HCT116 (cell line): ENCODE measurements at regions not wholly inside any gene's neighbourhood (a gene's known extent, or its start where the extent isn't known, plus 50 kb on each side); places are given as distances from the start of the nearest gene placed in this dataset.

Source experiments
- ATAC-seq: fragments of 200-7000 bp; cut with Tn5 transposase; 2 replicates; pipeline ENCODE4 v1.9.1; 2020; ENCODE audit warnings: mild to moderate bottlenecking, moderate library complexity
- BruUV-seq: library from RNA; stranded (reverse); fragments of 400-500 nt; replicated peaks from 2 replicates; lab custom pipeline; 2021; lab: Mats Ljungman, UMichigan
- CTCF ChIA-PET: fragments of 300-600 bp; sonication (Branson Sonifier 250); formaldehyde crosslinking; loops from one replicate; lab custom pipeline; 2021; ENCODE audit warnings: antibody characterized with exemption; lab: Charles Lee
- POLR2A ChIA-PET: fragments of 300-600, 350-600 bp; sonication (Branson Sonifier 250); formaldehyde crosslinking; loops from one replicate; lab custom pipeline; 2021; ENCODE audit warnings: antibody characterized with exemption; lab: Charles Lee
- RAD21 ChIA-PET, 2 experiments: fragments of 300-600 bp; sonication (Branson Sonifier 250); formaldehyde crosslinking; loops; one replicate each; lab custom pipeline; 2023; ENCODE audit warnings: low total read pairs in 2 of 2; ENCODE audit not compliant: uncharacterized antibody in 2 of 2, unreplicated experiment in 2 of 2, low non-redundant PET in 1 of 2; lab: Charles Lee
- DNase-seq: peaks from one replicate; pipeline ENCODE4 v3.0.0-alpha.2; 2010; ENCODE audit warnings: low read depth, low spot score
- H2AFZ ChIP-seq: fragments of 200-600 bp; shearing (Covaris generic), sonication (generic); 2 replicates; pipeline ENCODE4 v1.6.1; 2017; ENCODE audit warnings: low read depth, mixed run types, mixed read lengths, antibody characterized with exemption, low read length; ENCODE audit not compliant: poor library complexity, severe bottlenecking
- H3K27ac ChIP-seq: 2 replicates; pipeline ENCODE4 v1.5.1; 2012; ENCODE audit warnings: low read depth, low read length
- H3K27me3 ChIP-seq: fragments of 200-600 bp; sonication (generic); 2 replicates; pipeline ENCODE4 v1.6.1; 2016; ENCODE audit warnings: mixed run types, low read length, mixed read lengths; ENCODE audit not compliant: insufficient read depth
- H3K36me3 ChIP-seq, 2 experiments: fragments of 200-500 bp in 1 of 2; fragments of 200-600 bp in 1 of 2; sonication (Bioruptor generic) in 1 of 2; sonication (generic) in 1 of 2; 2 replicates each; pipeline versions ENCODE4 v1.5.1 to v1.6.1; 2014 to 2016; ENCODE audit warnings: low read length in 2 of 2, inconsistent platforms in 1 of 2, mixed read lengths in 1 of 2, mixed run types in 1 of 2; ENCODE audit not compliant: insufficient read depth in 2 of 2, control insufficient read depth in 1 of 2
- H3K4me1 ChIP-seq, 2 experiments: fragments of 200-600 bp in 1 of 2; sonication (generic) in 1 of 2; 2 replicates each; pipeline versions ENCODE4 v1.5.1 to v1.6.1; 2012 to 2017; ENCODE audit warnings: low read length in 2 of 2, inconsistent platforms in 1 of 2, mild to moderate bottlenecking in 1 of 2, mixed read lengths in 1 of 2, mixed run types in 1 of 2, moderate library complexity in 1 of 2; ENCODE audit not compliant: insufficient read depth in 2 of 2, control insufficient read depth in 1 of 2
- H3K4me2 ChIP-seq: fragments of 200-600 bp; sonication (generic); 2 replicates; pipeline ENCODE4 v1.6.1; 2017; ENCODE audit warnings: mixed run types, low read length, mixed read lengths
- H3K4me3 ChIP-seq, 2 experiments: fragments of 200-600 bp in 1 of 2; sonication (generic) in 1 of 2; replicated peaks in 1 of 2; 2 replicates each; pipeline ENCODE4 v1.5.1; 2011 to 2016; ENCODE audit warnings: low read length in 2 of 2, control low read depth in 1 of 2, low read depth in 1 of 2, mild to moderate bottlenecking in 1 of 2, mixed read lengths in 1 of 2, mixed run types in 1 of 2
- H3K79me2 ChIP-seq: fragments of 200-600 bp; sonication (generic); 2 replicates; pipeline ENCODE4 v1.6.1; 2017; ENCODE audit warnings: mild to moderate bottlenecking, mixed run types, low read length, moderate library complexity, mixed read lengths; ENCODE audit not compliant: insufficient read depth
- H3K9ac ChIP-seq: fragments of 200-600 bp; sonication (generic); 2 replicates; pipeline ENCODE4 v1.6.1; 2016; ENCODE audit warnings: low read length, mixed read lengths
- H3K9me2 ChIP-seq: fragments of 200-600 bp; sonication (generic), shearing (Covaris generic); 2 replicates; pipeline ENCODE4 v1.6.1; 2017; ENCODE audit warnings: mixed run types, mild to moderate bottlenecking, moderate library complexity; ENCODE audit not compliant: insufficient read depth
- H3K9me3 ChIP-seq, 2 experiments: fragments of 200-500 bp in 1 of 2; fragments of 200-600 bp in 1 of 2; sonication (Bioruptor generic) in 1 of 2; sonication (generic) in 1 of 2; 2 replicates each; pipeline ENCODE4 v1.6.1; 2014 to 2017; ENCODE audit warnings: low read length in 2 of 2, mixed read lengths in 2 of 2, inconsistent platforms in 1 of 2, low read depth in 1 of 2, mild to moderate bottlenecking in 1 of 2, mixed run types in 1 of 2, moderate library complexity in 1 of 2; ENCODE audit not compliant: control insufficient read depth in 1 of 2, insufficient read depth in 1 of 2
- H4K20me1 ChIP-seq: fragments of 200-600 bp; sonication (generic), shearing (Covaris generic); 2 replicates; pipeline ENCODE4 v1.6.1; 2017; ENCODE audit warnings: mixed run types, mild to moderate bottlenecking, moderate library complexity; ENCODE audit not compliant: insufficient read depth
- CEBPB ChIP-seq: IDR thresholded peaks from 2 replicates; pipeline ENCODE4 v1.6.1; 2012; ENCODE audit warnings: low read depth
- ELF1 ChIP-seq: IDR thresholded peaks from 2 replicates; pipeline ENCODE4 v1.6.1; 2012; ENCODE audit warnings: low read depth, borderline replicate concordance
- EZH2 ChIP-seq: fragments of 200-600 bp; sonication (generic); IDR thresholded peaks from 2 replicates; pipeline ENCODE4 v1.6.1; 2017; ENCODE audit warnings: antibody characterized with exemption, mixed run types
- FOSL1 ChIP-seq: IDR thresholded peaks from 2 replicates; pipeline ENCODE4 v1.6.1; 2012; ENCODE audit warnings: low read depth
- RAD21 ChIP-seq: IDR thresholded peaks from 2 replicates; pipeline ENCODE4 v1.6.1; 2012; ENCODE audit warnings: low read depth, mild to moderate bottlenecking
- SIN3A ChIP-seq: IDR thresholded peaks from 2 replicates; pipeline ENCODE4 v1.6.1; 2012; ENCODE audit warnings: low read depth
- SP1 ChIP-seq: IDR thresholded peaks from 2 replicates; pipeline ENCODE4 v1.6.1; 2012; ENCODE audit warnings: low read depth
- TCF7L2 ChIP-seq: IDR thresholded peaks from 2 replicates; pipeline ENCODE4 v1.7.0; 2011; ENCODE audit warnings: borderline replicate concordance, inconsistent platforms; ENCODE audit not compliant: insufficient read depth, insufficient read length; ENCODE audit errors: extremely low read depth
- YY1 ChIP-seq: IDR thresholded peaks from 2 replicates; pipeline ENCODE4 v1.6.1; 2011; ENCODE audit warnings: low read length, low read depth, moderate library complexity, mild to moderate bottlenecking; ENCODE audit not compliant: insufficient replicate concordance; ENCODE audit errors: extremely low read depth
- ZFX ChIP-seq: fragments of 450-650 bp; IDR thresholded peaks from 2 replicates; pipeline ENCODE4 v1.6.1; 2017
- intact Hi-C: fragments of 100-400 bp; cut with micrococcal nuclease; formaldehyde crosslinking; loops from 2 replicates; pipeline ENCODE4 v1.10.0; 2022
- TF ChIP-seq, protein P1 (sequence below): IDR thresholded peaks from 2 replicates; pipeline ENCODE4 v1.6.1; 2012; ENCODE audit warnings: low read depth

DNA sequence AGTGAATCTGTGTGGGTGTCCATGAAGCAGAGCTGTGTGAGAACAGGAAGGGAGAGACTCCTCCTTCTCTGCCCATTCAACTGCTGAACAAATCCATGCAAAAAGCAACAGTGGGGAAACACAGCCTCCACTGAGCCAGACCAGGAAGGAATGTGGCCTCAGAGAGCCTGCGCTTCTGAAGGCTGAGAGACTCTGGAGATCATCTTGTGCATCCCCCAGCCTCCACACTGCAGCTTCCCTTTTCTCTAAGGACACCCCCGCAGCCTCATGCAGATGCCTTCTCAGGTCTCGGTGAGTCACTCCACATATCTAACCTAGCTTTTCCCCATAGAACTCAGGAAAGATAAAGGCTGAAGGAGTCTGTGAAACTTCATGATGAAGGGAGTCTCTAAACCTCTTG is 402.9 kb downstream of the TNS1 start:
- no peak for ATAC-seq
- no peaks in the 10 kb centered on the region for H3K4me1 ChIP-seq
- H3K9me2 ChIP-seq: no peaks in the 10 kb centered on the region
- CTCF ChIA-PET: no interaction called here
- H3K4me2 ChIP-seq: no peak overlapping the region
- no peaks in the 10 kb centered on the region for H3K79me2 ChIP-seq
- no peaks in the 10 kb centered on the region for H3K36me3 ChIP-seq
- no peak overlapping the region for H3K4me3 ChIP-seq
- POLR2A ChIA-PET: no interaction called here
- no TSS peak for BruUV-seq
- no peaks in the 10 kb centered on the region for H3K9me3 ChIP-seq
- RAD21 ChIA-PET: no interaction called here
- H3K9ac ChIP-seq: no peak overlapping the region
- DNase-seq: no peak
- TF ChIP-seq TCF7L2: no peak
- TF ChIP-seq ZFX: no peak
- no peak for TF ChIP-seq SIN3A
- no peak for TF ChIP-seq EZH2
- TF ChIP-seq, protein P1, sequence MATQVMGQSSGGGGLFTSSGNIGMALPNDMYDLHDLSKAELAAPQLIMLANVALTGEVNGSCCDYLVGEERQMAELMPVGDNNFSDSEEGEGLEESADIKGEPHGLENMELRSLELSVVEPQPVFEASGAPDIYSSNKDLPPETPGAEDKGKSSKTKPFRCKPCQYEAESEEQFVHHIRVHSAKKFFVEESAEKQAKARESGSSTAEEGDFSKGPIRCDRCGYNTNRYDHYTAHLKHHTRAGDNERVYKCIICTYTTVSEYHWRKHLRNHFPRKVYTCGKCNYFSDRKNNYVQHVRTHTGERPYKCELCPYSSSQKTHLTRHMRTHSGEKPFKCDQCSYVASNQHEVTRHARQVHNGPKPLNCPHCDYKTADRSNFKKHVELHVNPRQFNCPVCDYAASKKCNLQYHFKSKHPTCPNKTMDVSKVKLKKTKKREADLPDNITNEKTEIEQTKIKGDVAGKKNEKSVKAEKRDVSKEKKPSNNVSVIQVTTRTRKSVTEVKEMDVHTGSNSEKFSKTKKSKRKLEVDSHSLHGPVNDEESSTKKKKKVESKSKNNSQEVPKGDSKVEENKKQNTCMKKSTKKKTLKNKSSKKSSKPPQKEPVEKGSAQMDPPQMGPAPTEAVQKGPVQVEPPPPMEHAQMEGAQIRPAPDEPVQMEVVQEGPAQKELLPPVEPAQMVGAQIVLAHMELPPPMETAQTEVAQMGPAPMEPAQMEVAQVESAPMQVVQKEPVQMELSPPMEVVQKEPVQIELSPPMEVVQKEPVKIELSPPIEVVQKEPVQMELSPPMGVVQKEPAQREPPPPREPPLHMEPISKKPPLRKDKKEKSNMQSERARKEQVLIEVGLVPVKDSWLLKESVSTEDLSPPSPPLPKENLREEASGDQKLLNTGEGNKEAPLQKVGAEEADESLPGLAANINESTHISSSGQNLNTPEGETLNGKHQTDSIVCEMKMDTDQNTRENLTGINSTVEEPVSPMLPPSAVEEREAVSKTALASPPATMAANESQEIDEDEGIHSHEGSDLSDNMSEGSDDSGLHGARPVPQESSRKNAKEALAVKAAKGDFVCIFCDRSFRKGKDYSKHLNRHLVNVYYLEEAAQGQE: no peak
- no peak for TF ChIP-seq CEBPB
- TF ChIP-seq ELF1: no peak
- no peak for TF ChIP-seq RAD21
- TF ChIP-seq SP1: no peak
- TF ChIP-seq YY1: no peak
- TF ChIP-seq FOSL1: no peak
- no peaks in the 10 kb centered on the region for H4K20me1 ChIP-seq
- H3K27ac ChIP-seq: no peak overlapping the region
- intact Hi-C loops: no loop called here
- peaks cover 91% of the 10 kb centered on the region for H3K27me3 ChIP-seq
- no peak overlapping the region for H2AFZ ChIP-seq
